HepG2 (cell line): ENCODE measurements at regions not wholly inside any gene's neighbourhood (a gene's known extent, or its start where the extent isn't known, plus 50 kb on each side); places are given as distances from the start of the nearest gene placed in this dataset.

Experiments
- ATAC-seq: fragments of 200-7000 bp; cut with Tn5 transposase; 3 replicates; pipeline ENCODE4 v1.9.1; 2020; ENCODE audit warnings: mild to moderate bottlenecking, moderate library complexity
- BruUV-seq: library from RNA; stranded (reverse); fragments of 400-500 nt; replicated peaks from 2 replicates; lab custom pipeline; 2021; lab: Mats Ljungman, UMichigan
- CTCF ChIA-PET: fragments of 300-600 bp; formaldehyde crosslinking; extraction: SDS; loops from one replicate; lab custom pipeline; 2021; ENCODE audit warnings: low total read pairs, inconsistent platforms, low intra/inter-chr PET ratio; lab: Yijun Ruan, JAX
- POLR2A ChIA-PET: fragments of 350-600 bp; sonication (Branson Sonifier 250); formaldehyde crosslinking; loops from one replicate; lab custom pipeline; 2020; ENCODE audit warnings: antibody characterized with exemption, inconsistent platforms; lab: Yijun Ruan, JAX
- DNase-seq: peaks from one replicate; pipeline ENCODE4 v3.0.0-alpha.2; 2015; ENCODE audit warnings: low spot score
- FAIRE-seq: peaks from 3 replicates; lab custom pipeline; 2011; peaks lifted over from hg19 to GRCh38; lab: Jason Lieb, UNC
- H2AFZ ChIP-seq: one replicate; pipeline ENCODE4 v1.6.1; 2011; ENCODE audit warnings: low read length, inconsistent platforms
- H3K27ac ChIP-seq: fragments of 300-600 bp; 3 replicates; pipeline ENCODE4 v1.8.0; 2011; ENCODE audit warnings: mixed run types, mild to moderate bottlenecking, mixed read lengths, low read length, inconsistent platforms; ENCODE audit not compliant: insufficient read depth; ENCODE audit errors: extremely low read length
- H3K27me3 ChIP-seq, 2 experiments: fragments of 200-600 bp in 1 of 2; 2 replicates in 1 of 2; 3 replicates in 1 of 2; pipeline versions ENCODE4 v1.6.0 to v1.8.0; 2011; ENCODE audit warnings: low read length in 2 of 2, mild to moderate bottlenecking in 2 of 2, moderate library complexity in 2 of 2, inconsistent platforms in 1 of 2; ENCODE audit not compliant: insufficient read depth in 2 of 2, control insufficient read depth in 1 of 2
- H3K36me3 ChIP-seq, 2 experiments: fragments of 200-600 bp in 1 of 2; replicated peaks in 1 of 2; 2 replicates in 1 of 2; 3 replicates in 1 of 2; pipeline versions ENCODE4 v1.5.1 to v1.8.0; 2011; ENCODE audit warnings: low read length in 2 of 2, inconsistent platforms in 1 of 2; ENCODE audit not compliant: insufficient read depth in 2 of 2, control insufficient read depth in 1 of 2
- H3K4me1 ChIP-seq: 2 replicates; pipeline ENCODE4 v1.5.1; 2012; ENCODE audit warnings: low read length, inconsistent platforms; ENCODE audit not compliant: insufficient read depth
- H3K4me2 ChIP-seq: 2 replicates; pipeline ENCODE4 v1.6.0; 2011; ENCODE audit warnings: low read depth, low read length, inconsistent platforms
- H3K4me3 ChIP-seq, 3 experiments: fragments of 200-600 bp in 1 of 3; sonication (generic), shearing (Covaris generic) in 1 of 3; replicated peaks in 1 of 3; 2 replicates each; pipeline ENCODE4 v1.5.1; 2011 to 2016; ENCODE audit warnings: low read length in 3 of 3, inconsistent platforms in 2 of 3, low read depth in 2 of 3, mild to moderate bottlenecking in 2 of 3, control low read depth in 1 of 3, mixed read lengths in 1 of 3; ENCODE audit not compliant: insufficient read depth in 1 of 3
- H3K79me2 ChIP-seq: one replicate; pipeline ENCODE4 v1.6.1; 2011; ENCODE audit warnings: low read length, inconsistent platforms; ENCODE audit not compliant: insufficient read depth
- H3K9ac ChIP-seq: 2 replicates; pipeline ENCODE4 v1.6.0; 2011; ENCODE audit warnings: mild to moderate bottlenecking, low read depth, low read length, inconsistent platforms; ENCODE audit not compliant: insufficient read depth
- H3K9me3 ChIP-seq: 2 replicates; pipeline ENCODE4 v1.5.1; 2012; ENCODE audit warnings: mild to moderate bottlenecking, low read length
- H4K20me1 ChIP-seq: 2 replicates; pipeline ENCODE4 v1.6.0; 2011; ENCODE audit warnings: inconsistent platforms, mild to moderate bottlenecking, low read length, moderate library complexity; ENCODE audit not compliant: insufficient read depth
- CHCHD3 ChIP-seq: sonication (generic); formaldehyde crosslinking; IDR thresholded peaks from 2 replicates; pipeline ENCODE4 v1.8.0; 2022; ENCODE audit warnings: mild to moderate bottlenecking, missing genetic modification reagents, moderate library complexity
- ELF3 ChIP-seq: IDR thresholded peaks from 2 replicates; pipeline ENCODE4 v1.6.1; 2016; ENCODE audit warnings: missing genetic modification reagents, missing compliant biosample characterization
- GTF2F1 ChIP-seq: fragments of 150-350 bp; IDR thresholded peaks from 2 replicates; pipeline ENCODE4 v1.6.1; 2014; ENCODE audit warnings: low read length
- IRF2 ChIP-seq: IDR thresholded peaks from 2 replicates; pipeline ENCODE4 v1.6.1; 2018; ENCODE audit warnings: missing genetic modification reagents, missing compliant biosample characterization
- MAZ ChIP-seq, 2 experiments: sonication (generic) in 1 of 2; formaldehyde crosslinking in 1 of 2; IDR thresholded peaks; 2 replicates each; pipeline versions ENCODE4 v1.5.0 to v1.6.1; 2012 to 2020; ENCODE audit warnings: low read depth in 2 of 2, mild to moderate bottlenecking in 2 of 2, borderline replicate concordance in 1 of 2, improper control_type of control experiment in 1 of 2, low read length in 1 of 2, missing genetic modification reagents in 1 of 2, moderate library complexity in 1 of 2
- NFATC3 ChIP-seq: sonication (generic); formaldehyde crosslinking; IDR thresholded peaks from 2 replicates; pipeline ENCODE4 v1.5.1; 2020; ENCODE audit warnings: mild to moderate bottlenecking, missing genetic modification reagents
- TARDBP ChIP-seq: sonication (generic); formaldehyde crosslinking; IDR thresholded peaks from 2 replicates; pipeline ENCODE4 v1.8.0; 2022; ENCODE audit warnings: mild to moderate bottlenecking, missing genetic modification reagents
- ZBTB7B ChIP-seq: sonication (generic); formaldehyde crosslinking; IDR thresholded peaks from 2 replicates; pipeline ENCODE4 v1.4.0; 2020; ENCODE audit warnings: missing genetic modification reagents
- ZNF569 ChIP-seq: sonication (generic); formaldehyde crosslinking; IDR thresholded peaks from 2 replicates; pipeline ENCODE4 v1.5.0; 2020; ENCODE audit warnings: mild to moderate bottlenecking, missing genetic modification reagents, moderate library complexity, borderline replicate concordance
- ZNF704 ChIP-seq: sonication (generic); formaldehyde crosslinking; IDR thresholded peaks from 2 replicates; pipeline ENCODE4 v1.8.1; 2023; ENCODE audit warnings: mild to moderate bottlenecking, inconsistent platforms, moderate library complexity, missing genetic modification reagents, borderline replicate concordance
- ZNF75D ChIP-seq: sonication (generic); formaldehyde crosslinking; IDR thresholded peaks from 2 replicates; pipeline ENCODE4 v1.8.1; 2023; ENCODE audit warnings: missing genetic modification reagents, mild to moderate bottlenecking, borderline replicate concordance
- ZNF772 ChIP-seq: sonication (generic); formaldehyde crosslinking; IDR thresholded peaks from 2 replicates; pipeline ENCODE4 v1.5.0; 2020; ENCODE audit warnings: mild to moderate bottlenecking, missing genetic modification reagents
- ZSCAN25 ChIP-seq: sonication (generic); formaldehyde crosslinking; IDR thresholded peaks from 2 replicates; pipeline ENCODE4 v1.8.0; 2022; ENCODE audit warnings: mild to moderate bottlenecking, missing genetic modification reagents
- ZUFSP ChIP-seq: sonication (generic); formaldehyde crosslinking; IDR thresholded peaks from 2 replicates; pipeline ENCODE4 v1.9.0; 2021; ENCODE audit warnings: missing genetic modification reagents, mild to moderate bottlenecking, borderline replicate concordance
- WGBS: methylation state at CpG from one replicate; pipeline ENCODE4 v1.1.6; 2017; ENCODE audit warnings: low lambda C conversion rate; 5-methylcytosine and 5-hydroxymethylcytosine counted together
- in situ Hi-C: cut with HindIII; loops from 2 replicates; pipeline ENCODE4 v1.10.0; 2017; ENCODE audit warnings: low pct_unique_long_range_greater_than_20kb; ENCODE audit not compliant: extremely low pct_ligation_motif_present
- intact Hi-C: fragments of 100-400 bp; cut with micrococcal nuclease; formaldehyde crosslinking; loops from one replicate; pipeline ENCODE4 v1.10.0; 2022; ENCODE audit not compliant: unreplicated experiment

- TF ChIP-seq NFATC3 (CRISPR knock-in tag) (no peak), ZSCAN25 (CRISPR knock-in tag) (no peak), GTF2F1 (no peak), ZNF704 (no peak), IRF2 (no peak), ZNF569 (CRISPR knock-in tag) (no peak), ZBTB7B (CRISPR knock-in tag) (no peak), ELF3 (CRISPR knock-in tag) (no peak), ZNF75D (CRISPR knock-in tag) (no peak), ZUFSP (CRISPR knock-in tag) (no peak), CHCHD3 (CRISPR knock-in tag) (no peak), MAZ (IDR thresholded peaks at IDR 0.05; ENCODE audit: borderline replicate concordance, low read depth, low read length) (no peak), MAZ (CRISPR knock-in tag; IDR thresholded peaks at IDR 0.05; ENCODE audit: low read depth) (no peak), ZNF772 (CRISPR knock-in tag) (no peak), TARDBP (CRISPR knock-in tag) (no peak)
- peaks cover 92% of the 10 kb centered on the region for H3K9me3 ChIP-seq
- ChIA-PET CTCF (no interaction called here), POLR2A (no interaction called here)
- no peak overlapping the region for H3K9ac ChIP-seq
- H3K79me2 ChIP-seq: no peaks in the 10 kb centered on the region
- no peaks in the 10 kb centered on the region for H3K36me3 ChIP-seq
- no peak overlapping the region for H3K27ac ChIP-seq
- H4K20me1 ChIP-seq: no peaks in the 10 kb centered on the region
- 2% methylated on average over 1 of the region's 1 CpG for WGBS
- no TSS peak for BruUV-seq
- no peaks in the 10 kb centered on the region for H3K4me1 ChIP-seq
- no peak overlapping the region for H3K4me2 ChIP-seq
- in situ Hi-C loops (no loop called here), intact Hi-C loops (no loop called here)
- DNase-seq (no peak), FAIRE-seq (no peak), ATAC-seq (no peak)
- H3K4me3 ChIP-seq: no peak overlapping the region
- H2AFZ ChIP-seq: no peak overlapping the region
- no peaks in the 10 kb centered on the region for H3K27me3 ChIP-seq
Observed at GRCh38 chr10:10318856-10319255, 698.8 kb upstream of the CELF2 start.
